ENCODE measurements at regions not wholly inside any gene's neighbourhood (a gene's known extent, or its start where the extent isn't known, plus 50 kb on each side); places are given as distances from the start of the nearest gene placed in this dataset.

GRCh38 chr19:29380581-29380980 is 145.2 kb upstream of the VSTM2B start:
- H3K27me3 ChIP-seq (ENCODE audit: low read depth, low read length): peaks cover 8% of the 10 kb centered on the region; the same call in 1 of the 2 replicates
- TF ChIP-seq EZH2phosphoT487 (IDR thresholded peaks at IDR 0.05; ENCODE audit: low read depth) (no peak), CTCF (IDR thresholded peaks at IDR 0.05; ENCODE audit: low read depth, low read length) (no peak)
- H3K4me3 ChIP-seq (ENCODE audit: low read length): no peak overlapping the region
- H3K36me3 ChIP-seq (replicated peaks; ENCODE audit: low read depth, low read length): no peaks in the 10 kb centered on the region
- H3K27ac ChIP-seq (ENCODE audit: low read length): no peak overlapping the region
- H3K4me1 ChIP-seq (ENCODE audit: low read length): no peaks in the 10 kb centered on the region
- H3K79me2 ChIP-seq (ENCODE audit: low read length): no peaks in the 10 kb centered on the region
- H3K9ac ChIP-seq (ENCODE audit: low read length): no peak overlapping the region
- H3K4me2 ChIP-seq (ENCODE audit: low read length): no peak overlapping the region
- H2AFZ ChIP-seq (ENCODE audit: low read depth, low read length): no peak overlapping the region
- H4K20me1 ChIP-seq (ENCODE audit: insufficient read depth, low read length): no peaks in the 10 kb centered on the region
- no peaks in the 10 kb centered on the region for H3K9me3 ChIP-seq (ENCODE audit: insufficient read depth, low read length)

GRCh38 chr19:29381353-29382203 is 144.2 kb upstream of the VSTM2B start:
- Histone ChIP-seq H3K36me3 (replicated peaks; ENCODE audit: low read depth, low read length) (no peaks in the 10 kb centered on the region), H3K4me2 (ENCODE audit: low read length) (no peak overlapping the region), H3K9me3 (ENCODE audit: insufficient read depth, low read length) (no peaks in the 10 kb centered on the region), H2AFZ (ENCODE audit: low read depth, low read length) (no peak overlapping the region), H3K27ac (ENCODE audit: low read length) (no peak overlapping the region), H3K4me3 (ENCODE audit: low read length) (no peak overlapping the region), H4K20me1 (ENCODE audit: insufficient read depth, low read length) (no peaks in the 10 kb centered on the region), H3K27me3 (ENCODE audit: low read depth, low read length) (peaks cover 8% of the 10 kb centered on the region; the same call in 1 of the 2 replicates), H3K79me2 (ENCODE audit: low read length) (no peaks in the 10 kb centered on the region), H3K9ac (ENCODE audit: low read length) (no peak overlapping the region), H3K4me1 (ENCODE audit: low read length) (no peaks in the 10 kb centered on the region)
- TF ChIP-seq CTCF (IDR thresholded peaks at IDR 0.05; ENCODE audit: low read depth, low read length) (no peak), EZH2phosphoT487 (IDR thresholded peaks at IDR 0.05; ENCODE audit: low read depth) (no peak)

- Histone ChIP-seq H3K9me3 (ENCODE audit: insufficient read depth, low read length) (no peaks in the 10 kb centered on the region), H4K20me1 (ENCODE audit: insufficient read depth, low read length) (no peaks in the 10 kb centered on the region), H3K27ac (ENCODE audit: low read length) (no peak overlapping the region), H3K4me1 (ENCODE audit: low read length) (no peaks in the 10 kb centered on the region), H3K4me2 (ENCODE audit: low read length) (no peak overlapping the region), H3K27me3 (ENCODE audit: low read depth, low read length) (peaks cover 12% of the 10 kb centered on the region; the same call in 1 of the 2 replicates), H2AFZ (ENCODE audit: low read depth, low read length) (no peak overlapping the region), H3K4me3 (ENCODE audit: low read length) (no peak overlapping the region), H3K36me3 (replicated peaks; ENCODE audit: low read depth, low read length) (no peaks in the 10 kb centered on the region), H3K9ac (ENCODE audit: low read length) (no peak overlapping the region), H3K79me2 (ENCODE audit: low read length) (no peaks in the 10 kb centered on the region)
- TF ChIP-seq CTCF (IDR thresholded peaks at IDR 0.05; ENCODE audit: low read depth, low read length) (no peak), EZH2phosphoT487 (IDR thresholded peaks at IDR 0.05; ENCODE audit: low read depth) (no peak)
Measured at GRCh38 chr19:29383696-29384095, 142.1 kb upstream of the VSTM2B start.

- no peak overlapping the region for H3K4me2 ChIP-seq (ENCODE audit: low read length)
- H4K20me1 ChIP-seq (ENCODE audit: insufficient read depth, low read length): no peaks in the 10 kb centered on the region
- H3K9ac ChIP-seq (ENCODE audit: low read length): no peak overlapping the region
- H3K27me3 ChIP-seq (ENCODE audit: low read depth, low read length): peaks cover 12% of the 10 kb centered on the region; the same call in 1 of the 2 replicates
- TF ChIP-seq CTCF (IDR thresholded peaks at IDR 0.05; ENCODE audit: low read depth, low read length) (no peak), EZH2phosphoT487 (IDR thresholded peaks at IDR 0.05; ENCODE audit: low read depth) (no peak)
- no peak overlapping the region for H2AFZ ChIP-seq (ENCODE audit: low read depth, low read length)
- no peaks in the 10 kb centered on the region for H3K36me3 ChIP-seq (replicated peaks; ENCODE audit: low read depth, low read length)
- H3K4me3 ChIP-seq (ENCODE audit: low read length): no peak overlapping the region
- no peak overlapping the region for H3K27ac ChIP-seq (ENCODE audit: low read length)
- no peaks in the 10 kb centered on the region for H3K4me1 ChIP-seq (ENCODE audit: low read length)
- H3K79me2 ChIP-seq (ENCODE audit: low read length): no peaks in the 10 kb centered on the region
- H3K9me3 ChIP-seq (ENCODE audit: insufficient read depth, low read length): no peaks in the 10 kb centered on the region
Measured at GRCh38 chr19:29384656-29385055, 141.1 kb upstream of the VSTM2B start.
